ENCODE measurements at regions not wholly inside any gene's neighbourhood (a gene's known extent, or its start where the extent isn't known, plus 50 kb on each side); places are given as distances from the start of the nearest gene placed in this dataset.

GRCh38 chr7:155373359-155374273 lies 75.9 kb downstream of the INSIG1 start:
- no peak for TF ChIP-seq CTCF (IDR thresholded peaks at IDR 0.05)
- TF ChIP-seq POLR2AphosphoS5 (IDR thresholded peaks at IDR 0.05; ENCODE audit: insufficient read depth in 1 of 2, low read depth in 1 of 2), result no peak
